Left lung (tissue), 4 donors: ENCODE measurements at regions not wholly inside any gene's neighbourhood (a gene's known extent, or its start where the extent isn't known, plus 50 kb on each side); places are given as distances from the start of the nearest gene placed in this dataset.

ENCODE experiments used
- ATAC-seq: fragments of 200-7000 bp; cut with Tn5 transposase; one replicate; pipeline ENCODE4 v1.9.1; 2020; ENCODE audit warnings: moderate library complexity
- DNase-seq, 4 donors: peaks; one replicate each; pipeline ENCODE4 v3.0.0-alpha.2; 2013 to 2020
- H3K27ac ChIP-seq, 2 donors: fragments of 200-600 bp; sonication (generic) in 1 of 2; one replicate each; pipeline versions ENCODE4 v1.5.0 to v1.8.0; 2020 to 2021
- H3K27me3 ChIP-seq, 2 donors: fragments of 200-600 bp; sonication (generic) in 1 of 2; one replicate each; pipeline versions ENCODE4 v1.5.0 to v1.8.0; 2020 to 2021
- H3K36me3 ChIP-seq, 2 donors: fragments of 200-600 bp; sonication (generic) in 1 of 2; one replicate each; pipeline versions ENCODE4 v1.5.0 to v1.8.0; 2020 to 2021
- H3K4me1 ChIP-seq, 2 donors: fragments of 200-600 bp; one replicate each; pipeline ENCODE4 v1.8.0; 2021
- H3K4me3 ChIP-seq, 2 donors: fragments of 200-600 bp; sonication (generic) in 1 of 2; one replicate each; pipeline versions ENCODE4 v1.5.0 to v1.8.0; 2020 to 2021; ENCODE audit warnings: mild to moderate bottlenecking in 1 of 2
- H3K9me3 ChIP-seq, 2 donors: fragments of 200-600 bp; sonication (generic) in 1 of 2; one replicate each; pipeline versions ENCODE4 v1.5.0 to v1.8.0; 2020 to 2021
- CTCF ChIP-seq, 2 donors: fragments of 200-600 bp; sonication (generic) in 1 of 2; IDR thresholded peaks; one replicate each; pipeline versions ENCODE4 v1.5.0 to v1.8.0; 2021; ENCODE audit warnings: antibody characterized with exemption in 2 of 2
- intact Hi-C, 2 donors: fragments of 100-400 bp; cut with DNase I; formaldehyde crosslinking; loops; one replicate each; pipeline versions ENCODE4 v1.11.2 to v1.14.2; 2022
- donor health status: DM: no; HTN: yes; CAD: no.
- donor health status: DM: no; HTN: no; CAD: no.

- DNase-seq = no peak
- intact Hi-C loops = no loop called here
- Histone ChIP-seq H3K4me1 (no peaks in the 10 kb centered on the region), H3K27ac (no peak overlapping the region), H3K9me3 (no peaks in the 10 kb centered on the region), H3K27me3 (no peaks in the 10 kb centered on the region), H3K4me3 (no peak overlapping the region), H3K36me3 (no peaks in the 10 kb centered on the region)
- no peak for TF ChIP-seq CTCF (IDR thresholded peaks at IDR 0.05)
- ATAC-seq = no peak
Observed at GRCh38 chr1:55662875-55663274, 447.7 kb upstream of the USP24 start.

DNA sequence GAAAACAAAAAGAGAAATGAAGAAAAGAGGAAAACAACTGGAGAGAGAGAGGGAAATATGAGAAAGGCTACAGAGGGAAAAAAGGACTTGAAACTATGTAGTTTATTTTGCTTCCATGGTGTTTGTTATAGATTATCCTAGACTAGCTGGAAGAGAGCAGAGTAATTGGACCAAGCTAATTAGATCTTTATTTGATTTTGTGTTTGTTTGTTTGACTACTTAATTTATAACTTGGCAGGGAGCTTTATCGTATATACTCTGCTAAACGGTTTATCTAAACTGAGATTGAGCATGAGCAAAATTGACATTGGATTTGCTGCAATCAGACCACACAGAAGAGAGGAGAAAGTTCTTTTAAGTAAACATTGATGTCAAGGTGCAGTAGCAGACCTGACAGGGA lies 443.8 kb upstream of the USP24 start:
- H3K4me3 ChIP-seq = no peak overlapping the region
- no peak for DNase-seq
- intact Hi-C loops = no loop called here
- H3K4me1 ChIP-seq = no peaks in the 10 kb centered on the region
- no peaks in the 10 kb centered on the region for H3K27me3 ChIP-seq
- H3K27ac ChIP-seq = no peak overlapping the region
- ATAC-seq = no peak
- no peaks in the 10 kb centered on the region for H3K36me3 ChIP-seq
- TF ChIP-seq CTCF (IDR thresholded peaks at IDR 0.05) = no peak
- H3K9me3 ChIP-seq = no peaks in the 10 kb centered on the region

DNA sequence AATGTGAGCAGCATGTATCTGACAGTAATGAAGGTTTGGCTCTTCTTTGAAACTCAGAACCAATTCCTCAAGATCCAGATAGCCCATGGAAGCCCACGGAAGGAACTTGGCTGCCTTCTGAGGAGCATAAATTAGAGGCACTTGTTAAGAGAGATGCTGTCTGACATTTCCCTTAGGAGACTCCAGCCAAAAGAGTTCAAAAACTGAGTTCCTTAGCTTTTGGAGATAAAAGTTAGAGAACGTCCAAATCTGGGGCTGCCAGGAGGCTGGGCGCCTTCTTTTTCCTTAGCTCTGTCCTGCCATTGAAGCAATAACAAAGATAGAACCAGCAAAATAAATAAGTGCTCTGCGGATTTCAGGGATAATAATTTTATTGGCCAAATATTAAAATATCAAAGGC lies 439.6 kb upstream of the USP24 start:
- no peak for TF ChIP-seq CTCF (IDR thresholded peaks at IDR 0.05)
- DNase-seq (no peak), ATAC-seq (no peak)
- no peaks in the 10 kb centered on the region for H3K9me3 ChIP-seq
- H3K27me3 ChIP-seq = no peaks in the 10 kb centered on the region
- no peak overlapping the region for H3K4me3 ChIP-seq
- H3K27ac ChIP-seq = no peak overlapping the region
- H3K36me3 ChIP-seq = no peaks in the 10 kb centered on the region
- no peaks in the 10 kb centered on the region for H3K4me1 ChIP-seq
- intact Hi-C loops = no loop called here

- no peak for TF ChIP-seq CTCF (IDR thresholded peaks at IDR 0.05)
- DNase-seq = no peak
- Histone ChIP-seq H3K27me3 (no peaks in the 10 kb centered on the region), H3K9me3 (no peaks in the 10 kb centered on the region), H3K36me3 (no peaks in the 10 kb centered on the region), H3K4me3 (no peak overlapping the region), H3K27ac (no peak overlapping the region), H3K4me1 (no peaks in the 10 kb centered on the region)
- intact Hi-C loops = no loop called here
- no peak for ATAC-seq
Observed at GRCh38 chr1:55654171-55654570, 439.0 kb upstream of the USP24 start.

- Histone ChIP-seq H3K36me3 (no peaks in the 10 kb centered on the region), H3K27ac (no peak overlapping the region), H3K9me3 (no peaks in the 10 kb centered on the region), H3K4me3 (no peak overlapping the region), H3K4me1 (no peaks in the 10 kb centered on the region), H3K27me3 (no peaks in the 10 kb centered on the region)
- intact Hi-C loops = no loop called here
- DNase-seq = no peak
- TF ChIP-seq CTCF (IDR thresholded peaks at IDR 0.05) = no peak
- ATAC-seq = no peak
Observed at GRCh38 chr1:55650444-55650843, 435.3 kb upstream of the USP24 start.
